GM18505 (cell line): ENCODE measurements at regions not wholly inside any gene's neighbourhood (a gene's known extent, or its start where the extent isn't known, plus 50 kb on each side); places are given as distances from the start of the nearest gene placed in this dataset.

Source experiments
- ATAC-seq: cut with Tn5 transposase; IDR thresholded peaks from one replicate; pipeline ENCODE4 v1.9.1; 2021; ENCODE audit not compliant: unreplicated experiment
- POLR2A ChIP-seq: IDR thresholded peaks from 4 replicates; pipeline ENCODE4 v1.6.1; 2011; ENCODE audit warnings: borderline replicate concordance; ENCODE audit not compliant: insufficient read depth, insufficient read length; ENCODE audit errors: extremely low read depth

DNA sequence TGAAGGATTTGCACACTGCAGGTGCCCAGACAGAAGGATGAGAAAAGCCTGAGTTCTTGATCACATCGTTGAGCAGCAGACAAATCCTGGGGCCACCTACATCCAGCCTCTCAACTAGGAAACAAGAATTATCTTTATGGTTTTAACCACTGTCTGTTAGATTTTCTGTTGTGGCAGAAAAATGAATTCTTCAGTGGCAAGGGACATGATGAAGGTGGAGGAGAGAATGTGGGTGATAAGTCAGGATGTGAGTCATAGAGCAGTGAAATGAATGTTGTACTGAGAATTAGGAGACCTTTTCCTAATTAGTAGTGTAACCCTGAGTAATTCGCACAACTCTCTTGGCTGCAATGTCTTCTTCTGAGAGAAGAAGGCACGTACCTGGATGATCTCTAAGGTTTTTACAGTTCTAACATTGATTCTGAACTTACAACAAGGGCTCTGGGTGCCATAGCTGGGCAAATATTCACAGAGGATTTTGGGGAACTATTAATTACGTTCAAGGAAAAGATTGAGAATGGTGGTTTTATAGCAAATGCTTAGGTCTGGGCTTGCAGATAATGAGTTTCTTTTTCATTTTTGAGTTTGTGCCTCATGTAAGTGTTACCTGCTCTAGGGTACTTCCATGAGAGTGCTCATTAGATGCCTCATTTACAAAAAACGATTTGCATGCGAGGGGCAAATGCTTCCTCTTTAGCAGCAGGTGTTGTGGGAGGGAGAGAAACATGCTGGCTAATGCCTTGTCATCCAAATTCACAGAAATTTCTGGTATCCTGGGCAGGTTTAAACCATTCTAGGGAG, 111.0 kb upstream of the KL start:
- peak; percentile 68 for ATAC-seq
- TF ChIP-seq POLR2A = no peak

DNA sequence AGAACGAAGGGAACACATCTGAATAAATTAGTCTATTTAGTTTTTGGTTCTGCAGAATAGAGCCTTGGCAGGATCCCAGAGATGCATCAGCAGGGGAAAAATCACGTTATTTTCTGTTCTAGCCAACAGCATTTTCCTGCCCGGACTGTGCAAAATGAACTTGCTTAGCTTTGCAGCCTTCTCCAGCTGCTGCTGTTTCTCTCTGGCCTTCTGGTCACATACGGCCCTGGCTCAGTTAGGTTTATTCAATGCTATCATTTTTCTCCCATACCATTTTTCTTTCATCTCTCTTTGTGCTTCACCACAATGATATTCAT, 110.4 kb upstream of the KL start:
- no peak for ATAC-seq
- no peak for TF ChIP-seq POLR2A

DNA sequence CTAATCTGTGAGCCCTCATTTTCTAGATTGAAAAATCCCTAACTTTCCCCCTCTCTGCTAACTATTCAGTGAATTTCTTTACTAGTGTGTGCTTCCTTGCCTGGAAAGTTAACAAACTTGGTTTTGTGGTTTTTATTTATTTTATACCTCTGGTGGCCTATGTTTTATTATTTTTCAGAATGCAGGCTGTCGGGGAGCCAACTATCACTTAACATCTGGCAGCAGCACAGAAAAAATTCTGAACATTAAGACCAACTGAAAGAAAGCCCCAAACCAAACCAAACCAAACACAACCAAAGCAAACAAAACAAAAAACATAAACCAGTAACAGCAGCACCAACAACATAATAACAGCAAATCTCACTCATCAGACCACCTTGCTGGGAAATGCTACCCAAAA, 109.0 kb upstream of the KL start:
- no peak for TF ChIP-seq POLR2A
- no peak for ATAC-seq

DNA sequence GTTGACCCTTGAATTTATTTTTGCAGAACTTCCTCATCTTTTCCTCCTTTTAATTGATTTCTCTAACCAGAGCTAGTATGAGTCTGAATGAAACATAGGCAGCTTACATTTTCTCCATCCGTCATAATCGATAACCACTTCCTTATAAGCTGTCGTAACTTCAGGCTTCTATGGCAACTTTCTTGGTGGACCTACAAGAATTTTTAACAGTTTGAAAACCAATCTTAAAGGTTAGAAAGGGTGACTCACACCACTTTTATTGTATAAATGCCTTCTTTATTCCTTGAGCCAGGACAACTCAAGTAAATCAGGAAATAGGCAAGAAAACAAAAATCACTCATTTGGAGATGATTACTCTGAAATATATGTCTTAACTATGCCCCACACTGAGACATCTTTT, 105.7 kb upstream of the KL start:
- ATAC-seq = no peak
- no peak for TF ChIP-seq POLR2A

DNA sequence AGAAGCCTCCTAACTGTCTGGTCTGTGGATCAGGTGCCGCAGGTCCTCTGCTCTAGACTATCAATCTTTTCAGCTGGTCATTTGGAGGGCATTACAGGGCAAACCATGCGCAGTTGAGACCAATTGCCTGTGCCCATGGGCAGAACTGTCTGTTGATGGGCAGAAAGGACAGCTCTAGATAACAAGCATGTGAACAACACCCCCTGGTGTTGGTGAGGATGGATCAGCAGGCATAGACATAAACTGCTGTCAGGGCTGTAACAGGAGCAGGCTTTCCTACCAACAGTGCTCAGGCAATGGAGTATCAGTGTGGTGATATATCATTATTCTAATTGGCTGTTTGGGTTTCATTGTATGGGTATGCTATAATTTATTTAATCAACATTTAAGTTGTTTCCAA, 104.7 kb upstream of the KL start:
- ATAC-seq = peak; percentile 58

DNA sequence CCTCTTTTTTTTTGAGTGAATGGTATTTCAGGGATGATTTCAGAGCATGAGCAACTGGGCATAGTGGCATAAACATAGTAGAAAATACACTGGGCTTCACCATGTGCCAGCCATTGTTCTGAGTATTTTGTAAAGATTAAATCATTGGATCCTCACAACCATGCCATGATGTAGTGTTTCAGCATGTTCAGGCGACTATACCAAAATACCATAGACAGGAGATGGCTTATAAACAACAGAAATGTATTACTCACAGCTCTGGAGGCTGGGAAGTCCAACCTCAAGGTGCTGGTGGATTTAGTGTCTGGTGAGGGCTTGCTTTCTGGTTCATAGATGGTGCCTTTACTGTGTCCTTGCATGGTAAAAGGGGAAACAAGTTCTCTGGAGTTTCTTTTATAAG, 101.5 kb upstream of the KL start:
- ATAC-seq = no peak
- no peak for TF ChIP-seq POLR2A

More for the DNA sequence above, 104.7 kb upstream of the KL start:
- TF ChIP-seq POLR2A = no peak

DNA sequence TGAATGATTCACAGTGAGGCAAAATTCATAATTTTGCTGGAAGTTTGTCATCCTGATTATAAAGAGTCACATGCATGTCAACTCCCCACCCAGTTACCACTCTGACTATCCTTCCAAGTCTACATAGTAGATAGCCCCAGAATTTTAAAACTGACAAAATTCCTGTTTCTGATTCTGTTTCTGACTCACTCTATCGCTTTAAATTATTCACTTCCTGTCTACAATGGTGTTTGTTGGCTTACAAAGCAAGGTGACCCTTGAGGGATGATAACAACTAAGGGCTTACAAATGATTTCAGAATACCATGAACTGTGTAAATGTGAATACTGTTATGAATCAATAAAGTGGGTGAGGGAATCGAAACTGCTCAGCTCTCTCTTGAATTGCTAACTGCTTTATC, 98.7 kb upstream of the KL start:
- TF ChIP-seq POLR2A = no peak
- no peak for ATAC-seq

DNA sequence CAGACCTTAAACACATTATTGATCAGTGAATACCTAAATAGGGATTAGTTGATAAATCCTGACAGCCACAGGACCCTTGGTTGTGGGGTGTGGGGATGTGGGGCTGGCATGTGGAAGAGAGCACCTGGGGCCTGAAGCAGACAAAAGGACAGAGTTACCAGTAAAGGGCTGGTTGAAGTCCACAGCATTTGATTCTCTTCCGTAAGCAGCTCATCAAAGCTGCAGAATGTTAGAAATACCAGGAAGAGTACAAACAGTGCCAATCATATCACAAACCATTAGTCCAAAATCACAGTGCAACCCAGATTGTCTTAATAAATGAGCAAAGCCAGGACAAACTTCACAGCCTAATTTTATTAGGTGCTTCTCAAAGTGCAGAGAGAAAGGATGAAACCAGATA, 92.5 kb upstream of the KL start:
- no peak for ATAC-seq
- TF ChIP-seq POLR2A = no peak

DNA sequence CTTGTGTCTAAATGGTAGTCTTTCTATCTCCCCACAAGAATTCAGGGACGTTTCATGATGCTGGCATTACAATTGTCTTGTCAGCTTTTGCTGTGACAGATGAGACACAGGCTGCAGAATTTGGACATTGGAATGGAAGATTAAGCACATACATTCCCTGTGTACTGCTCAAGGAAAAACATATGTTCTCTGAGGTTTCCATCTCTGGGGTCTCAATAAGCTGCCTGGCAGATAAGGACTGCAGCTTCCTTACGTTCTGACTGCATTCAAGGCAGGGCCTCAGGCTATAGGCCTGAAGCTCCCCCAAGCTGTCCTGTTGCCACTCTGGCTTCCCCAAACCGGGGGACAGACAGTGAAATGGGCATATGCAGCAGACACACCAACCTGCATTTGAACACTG, 91.3 kb upstream of the KL start:
- no peak for ATAC-seq
- TF ChIP-seq POLR2A = no peak

DNA sequence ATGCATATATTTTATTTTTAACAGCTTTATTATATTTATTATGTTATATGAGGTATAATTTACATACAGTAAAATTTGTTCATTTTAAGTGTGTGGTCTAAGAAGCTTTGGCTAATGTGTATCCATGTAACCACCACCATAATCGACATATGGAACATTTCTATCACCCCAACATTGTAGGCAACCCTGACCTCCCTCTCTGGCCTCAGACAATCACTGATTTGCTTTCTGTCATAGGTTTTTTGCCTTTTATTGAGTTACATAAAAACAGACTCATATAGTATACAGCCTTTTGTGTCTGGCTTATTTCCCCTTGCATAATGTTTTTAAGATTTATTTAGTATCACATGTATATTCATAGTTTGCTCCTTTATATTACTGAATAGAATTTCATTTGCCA, 90.7 kb upstream of the KL start:
- no peak for ATAC-seq
- TF ChIP-seq POLR2A = no peak

DNA sequence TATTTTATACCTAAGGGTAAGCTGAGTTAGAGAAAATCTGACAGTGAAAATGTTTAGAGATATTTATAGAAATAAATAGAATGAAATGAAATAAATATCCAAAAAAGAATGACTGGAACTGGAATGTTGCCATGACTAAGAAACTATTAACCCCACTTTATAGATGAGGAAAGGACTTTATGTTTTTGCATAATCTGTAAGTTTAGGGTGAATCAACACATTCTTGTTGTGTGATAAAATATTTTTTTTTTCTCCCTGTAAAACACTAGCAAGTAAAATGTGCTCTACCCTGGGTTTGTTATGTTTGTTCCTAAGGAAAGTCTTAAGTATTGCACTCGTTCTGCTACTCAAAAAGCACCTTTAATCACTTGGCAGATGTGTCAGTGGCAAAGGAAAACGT, 83.8 kb upstream of the KL start:
- no peak for TF ChIP-seq POLR2A
- no peak for ATAC-seq

DNA sequence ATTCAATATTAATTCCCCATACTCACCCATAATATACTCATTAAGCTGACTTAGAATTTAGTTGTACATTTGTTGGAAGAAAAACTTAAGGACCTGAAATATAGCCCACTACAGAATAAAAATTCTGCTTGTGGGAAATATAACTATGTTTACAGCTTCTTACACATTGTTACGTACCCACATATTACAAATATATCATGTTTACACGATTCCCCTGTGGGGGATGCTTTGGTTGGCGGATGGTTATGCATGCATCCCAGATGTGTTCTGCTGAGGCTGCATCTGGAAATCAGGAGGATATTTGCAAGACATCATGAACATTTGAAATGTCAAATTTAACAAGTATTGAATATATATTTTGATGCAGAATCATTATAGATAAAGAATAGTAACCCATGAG, 79.5 kb upstream of the KL start:
- ATAC-seq = no peak
- no peak for TF ChIP-seq POLR2A

DNA sequence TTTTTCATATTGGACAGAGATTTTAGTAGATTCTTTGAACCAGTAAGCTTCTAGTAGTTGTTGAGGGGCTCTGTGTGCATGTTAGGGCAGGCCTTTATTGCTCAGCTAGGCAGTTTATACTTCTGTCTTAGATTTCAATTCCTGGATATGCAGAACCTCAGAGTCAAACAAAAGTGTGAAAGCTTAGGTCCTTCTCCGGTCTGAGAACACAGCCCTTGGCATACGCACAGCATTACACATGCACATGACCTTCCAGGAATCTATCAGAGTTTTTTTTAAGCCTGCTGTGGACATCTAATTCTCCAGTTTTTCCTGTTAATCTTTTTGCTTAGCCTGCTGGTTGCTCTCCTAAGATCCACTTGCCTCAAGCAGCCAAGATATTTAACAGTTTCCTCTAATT, 77.9 kb upstream of the KL start:
- ATAC-seq = no peak
- TF ChIP-seq POLR2A = no peak

DNA sequence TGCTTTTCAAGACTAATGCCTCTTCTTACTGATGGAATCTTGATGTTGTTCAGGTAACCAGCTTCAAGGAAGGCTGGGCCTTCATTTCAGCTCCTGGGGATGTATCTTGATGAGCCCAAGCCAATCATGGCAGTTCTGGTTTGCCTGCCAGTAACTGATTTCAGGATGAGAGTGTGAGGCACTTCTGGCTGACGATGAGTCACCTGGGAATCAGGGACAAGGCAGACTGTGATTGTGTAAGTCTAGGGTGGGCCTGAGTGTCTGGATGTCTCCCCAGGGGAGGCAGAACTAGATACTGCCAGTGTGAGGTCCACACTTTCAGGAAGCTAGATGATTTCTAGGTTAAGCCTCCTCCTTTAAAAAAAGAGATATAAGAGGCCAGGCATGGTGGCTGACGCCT, 77.3 kb upstream of the KL start:
- no peak for TF ChIP-seq POLR2A

DNA sequence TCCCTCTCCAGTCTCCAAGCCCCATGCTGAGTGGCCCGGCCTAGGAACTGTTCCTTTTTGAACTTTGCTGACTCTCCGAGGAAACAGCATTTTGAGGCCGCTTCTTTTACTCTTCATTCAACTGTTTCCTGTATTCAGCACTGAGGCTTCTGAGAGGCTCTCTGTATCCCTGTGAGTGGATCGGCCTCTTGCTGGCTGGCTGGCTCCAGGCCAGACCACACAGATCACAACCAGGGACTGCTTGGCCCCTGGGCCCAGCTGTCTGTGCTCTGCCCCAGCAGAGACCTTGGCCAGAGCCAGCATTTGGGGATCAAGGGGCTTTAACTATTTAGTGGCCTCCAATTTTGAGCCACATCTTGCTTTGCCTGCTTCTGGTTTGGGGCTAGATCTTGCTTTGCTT, 75.6 kb upstream of the KL start:
- TF ChIP-seq POLR2A = no peak
- ATAC-seq = no peak

More for the DNA sequence above, 77.3 kb upstream of the KL start:
- no peak for ATAC-seq

DNA sequence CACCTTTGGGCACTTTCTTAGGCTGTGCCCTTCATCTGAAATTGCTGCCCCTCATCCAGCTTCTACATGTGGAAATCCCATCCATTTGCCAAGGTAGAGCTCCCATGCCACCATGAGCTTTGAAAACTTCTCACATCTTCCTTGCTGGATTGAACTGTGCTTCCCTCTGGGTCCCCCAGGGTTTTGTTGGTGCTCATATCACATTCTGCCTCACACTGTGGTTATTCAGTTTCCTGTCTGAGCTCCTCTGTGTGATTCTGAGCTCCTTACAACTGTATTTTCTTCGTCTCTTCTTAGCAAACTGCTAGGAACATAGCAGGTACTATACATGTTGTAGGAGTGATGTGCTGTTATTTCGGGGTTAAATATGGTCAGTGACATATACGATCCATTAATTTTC, 74.9 kb upstream of the KL start:
- no peak for TF ChIP-seq POLR2A
- no peak for ATAC-seq

DNA sequence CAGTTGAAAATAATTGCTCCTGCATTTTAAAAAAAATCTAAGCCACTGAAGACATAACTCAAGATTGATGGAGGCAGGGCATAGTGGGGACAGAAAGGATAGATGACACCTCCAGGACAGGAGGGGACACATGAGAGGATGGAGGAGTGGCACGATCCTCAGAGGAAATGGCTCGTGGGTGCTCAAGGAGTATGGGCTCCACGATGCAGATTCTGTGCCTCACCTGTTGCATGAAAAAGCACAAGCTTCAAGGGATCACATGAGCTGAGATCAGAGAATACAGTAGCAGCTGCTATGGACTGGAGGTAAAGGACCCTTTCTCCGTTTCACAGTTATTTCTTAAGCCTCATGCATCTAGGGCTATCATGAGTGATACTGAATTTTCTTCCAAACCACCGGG, 69.7 kb upstream of the KL start:
- no peak for TF ChIP-seq POLR2A

More for the DNA sequence above, 69.7 kb upstream of the KL start:
- ATAC-seq = no peak
